Aorta (tissue), 5 donors: ENCODE measurements at regions not wholly inside any gene's neighbourhood (a gene's known extent, or its start where the extent isn't known, plus 50 kb on each side); places are given as distances from the start of the nearest gene placed in this dataset.

Source experiments
- ATAC-seq: fragments of 200-7000 bp; cut with Tn5 transposase; one replicate; pipeline ENCODE4 v1.9.1; 2022; ENCODE audit warnings: moderate library complexity; ENCODE audit not compliant: low FRiP score
- DNase-seq, 2 donors: peaks; one replicate each; pipeline ENCODE4 v3.0.0-alpha.2; 2020
- H3K27ac ChIP-seq, 2 donors: one replicate each; pipeline ENCODE4 v1.5.1; 2013; ENCODE audit warnings: low read length in 2 of 2, mild to moderate bottlenecking in 2 of 2, moderate library complexity in 2 of 2, control low read depth in 1 of 2, inconsistent platforms in 1 of 2, low read depth in 1 of 2
- H3K27me3 ChIP-seq, 2 donors: one replicate each; pipeline ENCODE4 v1.6.1; 2013; ENCODE audit warnings: control low read depth in 1 of 2, low read length in 1 of 2, mild to moderate bottlenecking in 1 of 2, moderate library complexity in 1 of 2; ENCODE audit not compliant: insufficient read depth in 2 of 2, control insufficient read depth in 1 of 2
- H3K36me3 ChIP-seq, 2 donors: one replicate each; pipeline ENCODE4 v1.6.1; 2013; ENCODE audit warnings: control low read depth in 1 of 2, low read length in 1 of 2, mild to moderate bottlenecking in 1 of 2; ENCODE audit not compliant: insufficient read depth in 2 of 2, control insufficient read depth in 1 of 2
- H3K4me1 ChIP-seq, 2 donors: one replicate each; pipeline ENCODE4 v1.6.1; 2013; ENCODE audit warnings: low read length in 2 of 2, control low read depth in 1 of 2, mild to moderate bottlenecking in 1 of 2, moderate library complexity in 1 of 2; ENCODE audit not compliant: insufficient read depth in 2 of 2, control insufficient read depth in 1 of 2
- H3K4me3 ChIP-seq, 2 donors: one replicate each; pipeline ENCODE4 v1.5.1; 2013; ENCODE audit warnings: low read length in 2 of 2, control low read depth in 1 of 2, mild to moderate bottlenecking in 1 of 2
- H3K9me3 ChIP-seq: one replicate; pipeline ENCODE4 v1.6.1; 2013; ENCODE audit warnings: mild to moderate bottlenecking, low read length; ENCODE audit not compliant: control insufficient read depth
- WGBS, 2 donors: extraction: QIAGEN DNeasy Blood & Tissue Kit; methylation state at CpG; one replicate each; pipeline ENCODE4 v1.1.7; 2013; 5-methylcytosine and 5-hydroxymethylcytosine counted together
- intact Hi-C, 2 donors: fragments of 100-400 bp; cut with DNase I; formaldehyde crosslinking; loops; one replicate each; pipeline versions ENCODE4 v1.14.2 to v1.15.0; 2022
- donor health status: healthy with polysubstance abuse.
- donor health status: Bipolar disorder and iron deficiency.
- donor health status: DM: no; HTN: no; CAD: no.
- donor health status: DM: no; HTN: no; CAD: no.
- donor health status: DM: yes; HTN: yes; CAD: no.

GRCh38 chr2:128525653-128526052 is 207.0 kb upstream of the HS6ST1 start:
- Histone ChIP-seq H3K4me1 (no peaks in the 10 kb centered on the region), H3K27me3 (no peaks in the 10 kb centered on the region), H3K4me3 (no peak overlapping the region), H3K27ac (no peak overlapping the region), H3K9me3 (no peaks in the 10 kb centered on the region), H3K36me3 (no peaks in the 10 kb centered on the region)
- peak in 1 of 2 donors; percentile 51 for DNase-seq
- no peak for ATAC-seq
- 92 to 96% methylated on average over 6 of the region's 6 CpGs for WGBS, 2 donors
- intact Hi-C loops = no loop called here

DNA sequence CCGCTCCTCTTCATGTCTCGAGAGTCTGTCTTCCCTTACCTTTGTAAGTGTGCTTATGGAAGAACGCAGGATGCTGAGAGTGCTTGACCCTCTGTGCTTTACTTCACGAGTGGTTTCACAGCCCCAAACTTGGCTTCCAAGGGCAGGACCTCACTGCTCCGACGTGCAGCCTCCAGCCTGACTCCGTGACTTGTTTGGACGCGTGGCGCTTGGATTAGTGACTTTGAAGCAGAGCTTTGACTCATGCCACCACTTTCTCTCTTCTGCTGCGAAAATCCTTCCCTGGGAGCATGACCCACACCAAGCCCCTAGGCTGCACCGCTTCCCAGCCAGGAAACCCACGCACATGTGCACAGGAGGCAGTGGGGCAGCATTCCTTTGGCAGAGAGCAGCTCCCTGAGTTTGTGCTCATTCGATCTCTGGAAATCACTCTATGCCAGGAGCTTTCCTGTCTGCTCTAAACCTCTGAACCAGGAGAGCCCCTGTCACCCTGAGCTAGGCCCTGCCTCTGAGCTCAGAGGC is 207.8 kb upstream of the HS6ST1 start:
- DNase-seq = peak in 1 of 2 donors; percentile 51
- no peak overlapping the region for H3K4me3 ChIP-seq
- no peak overlapping the region for H3K27ac ChIP-seq
- no peaks in the 10 kb centered on the region for H3K36me3 ChIP-seq
- intact Hi-C loops = no loop called here
- no peaks in the 10 kb centered on the region for H3K27me3 ChIP-seq
- 94 to 96% methylated on average over 14 of the region's 14 CpGs for WGBS, 2 donors
- ATAC-seq = no peak
- H3K9me3 ChIP-seq = no peaks in the 10 kb centered on the region
- H3K4me1 ChIP-seq = no peaks in the 10 kb centered on the region

- intact Hi-C loops = no loop called here
- ATAC-seq = no peak
- H3K4me1 ChIP-seq = no peaks in the 10 kb centered on the region
- no peaks in the 10 kb centered on the region for H3K9me3 ChIP-seq
- no peaks in the 10 kb centered on the region for H3K36me3 ChIP-seq
- WGBS, 2 donors = 95 to 97% methylated on average over 5 of the region's 5 CpGs
- H3K4me3 ChIP-seq = no peak overlapping the region
- H3K27me3 ChIP-seq = no peaks in the 10 kb centered on the region
- H3K27ac ChIP-seq = no peak overlapping the region
- DNase-seq = no peak
Measured at GRCh38 chr2:128528133-128528532, 209.5 kb upstream of the HS6ST1 start.

DNA sequence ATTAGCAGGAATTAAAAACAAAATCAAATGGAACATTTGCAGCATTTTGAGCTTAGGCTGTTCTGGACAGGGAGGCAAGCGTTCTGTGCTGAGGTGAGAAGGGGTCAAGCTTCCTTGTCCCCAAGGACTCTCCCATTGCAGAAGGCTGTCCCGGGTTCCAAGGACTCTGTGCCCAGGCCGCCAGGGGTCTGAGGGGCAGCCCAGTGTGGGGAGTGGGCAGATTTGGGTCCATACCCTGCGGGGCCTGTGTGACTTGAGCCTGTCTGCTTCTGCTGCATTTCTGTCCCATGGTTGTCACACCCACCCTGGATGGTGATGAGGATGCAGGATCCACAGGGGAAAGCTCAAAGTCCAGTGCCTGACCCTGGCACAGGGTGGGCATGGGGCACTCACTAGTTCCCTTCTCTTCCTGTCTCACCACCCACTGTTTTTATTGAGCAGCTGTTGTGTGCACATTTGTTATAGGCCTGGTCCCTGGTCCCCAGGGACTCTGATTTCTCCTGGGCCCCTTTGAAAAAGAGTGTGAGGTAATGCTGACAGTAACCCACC is 211.4 kb upstream of the HS6ST1 start:
- no peaks in the 10 kb centered on the region for H3K9me3 ChIP-seq

DNA sequence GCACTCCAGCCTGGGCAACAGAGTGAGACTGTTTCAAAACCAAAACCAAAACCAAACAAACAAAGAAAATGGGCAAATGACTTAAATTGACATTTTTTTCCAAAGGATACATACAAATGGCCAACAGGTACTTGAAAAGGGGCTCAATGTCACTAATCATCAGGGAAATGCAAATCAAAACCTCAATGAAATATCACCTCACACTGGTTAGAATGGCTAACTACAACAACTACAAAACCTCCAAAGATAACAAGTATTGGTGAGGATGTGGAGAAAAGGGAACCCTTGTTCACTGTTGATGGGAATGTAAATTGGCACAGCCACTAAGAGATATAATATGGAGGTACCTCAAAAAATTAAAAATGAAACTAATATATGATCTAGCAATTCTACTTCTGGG is 213.2 kb upstream of the HS6ST1 start:
- Histone ChIP-seq H3K27ac (no peak overlapping the region), H3K4me3 (no peak overlapping the region), H3K4me1 (no peaks in the 10 kb centered on the region), H3K9me3 (no peaks in the 10 kb centered on the region), H3K36me3 (no peaks in the 10 kb centered on the region), H3K27me3 (no peaks in the 10 kb centered on the region)
- DNase-seq (no peak), ATAC-seq (no peak)
- intact Hi-C loops = loop anchor here (2.0 to 5.0 kb wide), 2 partner anchors 209 to 210 kb away; no protein-coding TSS in a partner anchor

More for the DNA sequence above, 211.4 kb upstream of the HS6ST1 start:
- H3K27me3 ChIP-seq = no peaks in the 10 kb centered on the region
- DNase-seq (no peak), ATAC-seq (no peak)
- no peak overlapping the region for H3K27ac ChIP-seq
- H3K4me3 ChIP-seq = no peak overlapping the region
- intact Hi-C loops = loop anchor here (2.0 to 5.0 kb wide), 2 partner anchors 207 to 208 kb away; no protein-coding TSS in a partner anchor
- WGBS, 2 donors = 79 to 89% methylated on average over 4 of the region's 4 CpGs
- no peaks in the 10 kb centered on the region for H3K36me3 ChIP-seq
- no peaks in the 10 kb centered on the region for H3K4me1 ChIP-seq

DNA sequence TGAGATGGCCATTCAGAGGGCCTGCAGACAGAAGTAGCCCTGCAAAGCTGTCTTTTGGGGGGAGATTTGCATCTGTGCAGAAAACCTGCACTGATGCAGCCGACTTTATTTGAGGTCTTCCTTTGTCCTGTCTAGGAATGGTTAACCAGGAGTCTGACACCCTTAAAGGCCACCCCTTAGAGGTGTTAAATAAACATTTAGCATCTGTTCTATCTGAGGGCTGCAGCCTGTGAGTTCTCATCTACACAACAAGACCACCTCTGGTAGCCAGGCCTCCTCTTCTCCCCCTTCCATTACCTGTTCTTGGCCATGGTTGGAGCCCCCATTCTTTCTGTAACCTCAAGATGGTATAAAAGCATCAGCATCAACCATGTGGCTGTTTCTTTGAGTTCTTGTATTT is 214.4 kb upstream of the HS6ST1 start:
- Histone ChIP-seq H3K4me3 (no peak overlapping the region), H3K4me1 (no peaks in the 10 kb centered on the region), H3K36me3 (no peaks in the 10 kb centered on the region), H3K9me3 (no peaks in the 10 kb centered on the region), H3K27me3 (no peaks in the 10 kb centered on the region), H3K27ac (no peak overlapping the region)
- 75 to 80% methylated on average over 1 of the region's 1 CpG for WGBS, 2 donors
- intact Hi-C loops = loop anchor here in 1 of 2 donors (5.0 kb wide), 1 partner anchor 211 kb away; no protein-coding TSS in a partner anchor
- DNase-seq = no peak
- no peak for ATAC-seq

- intact Hi-C loops = loop anchor here in 1 of 2 donors (5.0 kb wide), 1 partner anchor 213 kb away; no protein-coding TSS in a partner anchor
- Histone ChIP-seq H3K36me3 (no peaks in the 10 kb centered on the region), H3K27ac (no peak overlapping the region), H3K27me3 (no peaks in the 10 kb centered on the region), H3K4me3 (no peak overlapping the region), H3K4me1 (no peaks in the 10 kb centered on the region), H3K9me3 (no peaks in the 10 kb centered on the region)
- ATAC-seq (no peak), DNase-seq (no peak)
- WGBS, 2 donors = 93 to 94% methylated on average over 4 of the region's 4 CpGs
Measured at GRCh38 chr2:128534688-128535392, 216.2 kb upstream of the HS6ST1 start.

DNA sequence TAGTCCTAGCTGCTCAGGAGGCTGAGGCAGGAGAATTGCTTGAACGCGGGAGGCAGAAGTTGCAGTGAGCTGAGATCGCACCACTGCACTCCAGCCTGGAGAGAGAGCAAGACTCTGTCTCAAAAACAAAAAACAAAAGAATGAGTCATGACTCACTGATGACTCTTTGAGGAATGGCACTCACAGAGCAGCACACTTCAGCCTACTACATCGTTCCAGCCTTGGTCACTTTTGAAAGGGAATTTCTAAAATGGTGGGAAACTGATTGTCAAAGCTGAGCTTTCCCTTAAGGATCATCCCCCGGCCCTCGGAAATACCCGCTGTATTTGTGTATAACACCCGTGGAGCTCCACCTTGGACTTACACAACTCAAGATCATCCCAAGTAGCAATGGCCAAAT is 217.3 kb upstream of the HS6ST1 start:
- whole genome bisulfite sequencing, 2 donors = 81 to 85% methylated on average over 8 of the region's 8 CpGs

More for the DNA sequence above, 217.3 kb upstream of the HS6ST1 start:
- no peak for DNase-seq
- Histone ChIP-seq H3K4me3 (no peak overlapping the region), H3K27ac (no peak overlapping the region), H3K27me3 (no peaks in the 10 kb centered on the region), H3K4me1 (no peaks in the 10 kb centered on the region), H3K9me3 (no peaks in the 10 kb centered on the region), H3K36me3 (no peaks in the 10 kb centered on the region)
- intact Hi-C loops = no loop called here
- no peak for ATAC-seq
